ENCODE measurements at regions not wholly inside any gene's neighbourhood (a gene's known extent, or its start where the extent isn't known, plus 50 kb on each side); places are given as distances from the start of the nearest gene placed in this dataset.
A peak's percentile ranks its signal among the peaks of the same experiment; 100 is the strongest.

DNA sequence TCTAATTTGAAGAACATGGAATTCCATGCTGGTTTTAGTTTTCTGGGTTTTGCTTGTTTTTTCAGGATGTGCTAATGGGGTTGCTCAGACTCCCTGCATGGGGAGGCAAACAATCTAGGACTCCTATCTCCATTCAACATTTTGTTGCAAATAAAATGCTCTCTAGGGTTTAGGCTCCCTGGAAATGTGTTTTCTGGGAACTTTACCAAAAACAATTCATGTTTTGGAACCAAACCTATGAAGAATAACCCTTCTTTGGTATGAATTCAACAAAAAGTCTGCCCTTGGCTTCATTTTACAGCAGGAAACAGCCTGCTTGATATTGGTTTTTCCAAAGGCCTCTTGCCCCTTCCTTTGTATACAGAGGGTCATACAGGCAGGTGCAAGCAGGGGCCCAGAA is 217.7 kb downstream of the FOXA2 start:
- H3K4me1 Mint-ChIP-seq = peaks cover 7% of the 10 kb centered on the region
- ATAC-seq = no peak

DNA sequence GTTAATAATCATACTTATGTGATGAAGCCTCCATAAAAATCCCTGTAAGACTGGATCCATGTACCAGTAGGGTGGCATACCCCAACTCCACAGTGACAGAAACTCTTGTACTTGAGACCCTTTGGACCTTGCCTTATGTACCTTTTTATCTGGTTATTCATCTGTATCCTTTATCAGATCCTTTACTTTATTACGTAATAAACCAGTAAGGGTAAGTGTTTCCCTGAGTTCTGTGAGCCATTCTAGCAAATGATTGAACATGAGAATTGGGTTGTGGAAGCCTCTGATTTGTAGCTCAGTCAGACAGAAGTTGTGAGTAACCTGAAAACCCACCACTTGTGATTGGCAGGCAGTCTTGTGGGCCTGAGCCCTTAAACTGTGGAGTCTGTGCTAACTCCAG is 229.7 kb downstream of the FOXA2 start:
- DNase-seq = no peak

More for the DNA sequence above, 217.7 kb downstream of the FOXA2 start:
- no peak overlapping the region for H3K27ac Mint-ChIP-seq
- no peak for DNase-seq
- H3K9me3 Mint-ChIP-seq = peaks cover 0 to 5% of the 10 kb centered on the region in 2 donors
- no peaks in the 10 kb centered on the region for H3K27me3 Mint-ChIP-seq
- H3K4me3 Mint-ChIP-seq = no peak overlapping the region

DNA sequence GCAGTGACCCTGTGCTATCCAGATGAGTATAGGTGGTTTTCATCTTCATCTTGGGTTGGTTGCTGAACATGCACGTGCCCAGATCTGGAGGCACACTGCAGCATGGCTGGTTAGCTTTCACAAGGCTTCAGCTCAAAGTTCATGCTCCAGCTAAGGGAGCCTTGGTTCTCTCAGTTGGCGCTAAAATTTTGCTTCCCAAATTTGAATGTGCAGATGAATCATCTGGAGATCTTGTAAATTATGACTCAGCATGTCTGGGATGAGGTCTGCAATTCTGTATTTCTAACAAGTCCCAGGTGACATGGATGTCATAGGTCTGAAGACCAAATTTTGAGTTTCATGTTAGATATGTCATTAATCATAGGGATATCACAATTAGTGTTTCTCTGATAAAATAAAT is 230.8 kb downstream of the FOXA2 start:
- Mint-ChIP-seq H3K27me3 (peaks cover 19% of the 10 kb centered on the region), H3K9me3 (no peaks in the 10 kb centered on the region), H3K27ac (no peak overlapping the region), H3K4me1 (no peaks in the 10 kb centered on the region), H3K4me3 (no peak overlapping the region)
- DNase-seq = no peak
- ATAC-seq = no peak

More for the DNA sequence above, 229.7 kb downstream of the FOXA2 start:
- H3K27me3 Mint-ChIP-seq = peaks cover 10% of the 10 kb centered on the region
- no peak for ATAC-seq
- H3K4me1 Mint-ChIP-seq = no peaks in the 10 kb centered on the region
- H3K4me3 Mint-ChIP-seq = no peak overlapping the region
- H3K27ac Mint-ChIP-seq = no peak overlapping the region
- H3K9me3 Mint-ChIP-seq = no peaks in the 10 kb centered on the region

DNA sequence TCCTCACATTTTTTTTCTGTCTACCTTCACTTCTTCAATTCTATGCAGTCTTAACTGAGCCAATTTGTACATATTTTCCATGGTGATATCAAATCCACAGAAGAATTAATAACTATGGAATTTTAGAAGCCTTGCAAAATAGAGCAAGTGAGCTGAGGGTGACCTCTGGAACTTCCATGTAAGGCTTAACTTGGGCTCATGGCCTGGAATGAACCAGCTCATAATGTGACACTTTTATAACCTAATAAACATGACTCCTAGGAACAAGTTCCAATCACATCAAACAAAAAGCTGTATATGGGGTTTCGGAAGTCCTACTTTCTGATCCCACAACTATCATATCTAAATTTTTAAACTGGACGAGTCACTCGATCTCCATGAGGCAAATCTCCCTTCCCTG is 232.4 kb downstream of the FOXA2 start:
- H3K27me3 Mint-ChIP-seq = peaks cover 19% of the 10 kb centered on the region
- no peak overlapping the region for H3K27ac Mint-ChIP-seq
- H3K9me3 Mint-ChIP-seq = no peaks in the 10 kb centered on the region
- ATAC-seq (no peak), DNase-seq (no peak)
- H3K4me3 Mint-ChIP-seq = no peak overlapping the region
- no peaks in the 10 kb centered on the region for H3K4me1 Mint-ChIP-seq

DNA sequence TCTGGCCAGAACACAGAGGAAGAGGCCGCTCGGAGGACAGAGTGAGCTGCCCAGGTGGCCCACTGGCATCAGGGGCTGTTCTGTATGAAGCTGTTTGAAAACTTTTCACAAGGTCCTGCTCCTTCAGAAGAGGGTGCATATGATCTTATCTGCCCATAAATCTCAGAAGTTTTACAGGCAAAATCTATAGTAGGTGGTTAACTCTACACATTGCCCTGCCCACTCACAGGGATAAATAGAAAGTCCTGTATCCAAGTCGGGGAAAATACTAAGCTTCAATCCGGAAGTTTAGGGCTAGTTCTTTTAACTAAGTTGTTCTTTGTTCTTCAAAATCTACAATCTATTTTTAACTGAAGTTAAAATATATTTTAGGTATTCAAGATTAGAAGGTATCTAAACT is 233.7 kb downstream of the FOXA2 start:
- Mint-ChIP-seq H3K4me3 (no peak overlapping the region), H3K27me3 (peaks cover 19% of the 10 kb centered on the region), H3K4me1 (no peaks in the 10 kb centered on the region), H3K9me3 (no peaks in the 10 kb centered on the region), H3K27ac (no peak overlapping the region)
- ATAC-seq (no peak), DNase-seq (no peak)

DNA sequence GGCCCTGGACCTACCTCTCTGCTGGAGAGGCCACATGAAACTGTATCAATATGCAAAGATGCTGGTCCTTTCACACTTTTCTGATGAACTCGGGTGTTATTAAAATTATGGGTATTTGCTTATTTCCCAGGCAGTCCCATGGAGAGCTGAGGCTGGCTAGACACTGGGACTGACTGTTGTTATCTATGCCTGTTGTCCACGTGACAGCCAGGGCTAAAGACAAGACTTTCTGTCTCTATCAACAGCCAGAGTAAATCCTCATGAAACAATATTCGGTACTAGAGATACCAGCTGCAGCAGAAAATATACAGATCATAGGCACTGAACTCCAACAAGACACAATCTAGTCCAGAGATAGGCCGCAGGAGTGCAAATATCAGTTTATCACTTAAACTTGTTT is 236.4 kb downstream of the FOXA2 start:
- H3K4me1 Mint-ChIP-seq = no peaks in the 10 kb centered on the region
- ATAC-seq (no peak), DNase-seq (no peak)
- no peak overlapping the region for H3K4me3 Mint-ChIP-seq
- H3K27ac Mint-ChIP-seq = no peak overlapping the region
- H3K9me3 Mint-ChIP-seq = no peaks in the 10 kb centered on the region
- peaks cover 19% of the 10 kb centered on the region for H3K27me3 Mint-ChIP-seq

DNA sequence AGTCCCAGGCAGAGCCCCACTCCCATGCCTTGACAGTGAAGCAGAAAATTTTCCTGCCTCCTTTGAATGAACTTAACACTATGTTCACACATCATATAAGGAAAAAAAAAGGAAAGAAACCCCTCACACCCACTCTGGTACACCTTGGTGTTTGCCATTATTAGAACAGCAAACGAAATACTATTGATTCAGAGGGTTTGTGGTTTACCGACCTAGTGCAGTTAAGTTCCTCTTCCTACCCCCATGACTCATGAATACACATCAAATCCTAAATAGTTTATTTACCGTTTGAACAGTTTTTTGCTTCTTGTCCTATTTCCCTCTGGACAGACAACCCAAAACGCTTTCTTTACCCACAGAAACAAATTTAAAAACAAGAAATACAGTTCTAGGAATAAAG is 237.7 kb downstream of the FOXA2 start:
- peaks cover 11% of the 10 kb centered on the region for H3K27me3 Mint-ChIP-seq
- DNase-seq (no peak), ATAC-seq (no peak)
- H3K4me1 Mint-ChIP-seq = no peaks in the 10 kb centered on the region
- peak overlapping the region in 1 of 2 donors; percentile 41 for H3K27ac Mint-ChIP-seq
- no peaks in the 10 kb centered on the region for H3K9me3 Mint-ChIP-seq
- H3K4me3 Mint-ChIP-seq = no peak overlapping the region

DNA sequence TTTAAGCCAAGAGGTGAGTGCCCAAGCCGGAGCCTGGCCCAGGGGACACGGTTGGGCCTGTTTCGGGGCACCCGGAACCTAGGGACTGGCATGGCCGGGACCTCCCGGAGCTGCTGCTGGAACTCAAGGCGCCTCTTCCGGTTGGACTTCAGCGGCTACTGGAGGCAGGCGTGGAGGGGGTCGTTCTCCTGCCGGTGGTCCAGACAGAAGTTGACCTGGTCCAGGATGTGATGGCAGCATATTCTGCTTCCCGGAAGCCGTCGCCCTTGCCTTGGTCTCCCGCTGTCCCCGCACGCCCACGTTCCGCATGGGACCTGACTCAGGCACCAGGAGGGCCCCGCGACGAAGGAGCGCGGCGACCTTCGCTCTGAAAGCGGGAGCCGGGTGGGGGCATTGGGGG is 240.8 kb downstream of the FOXA2 start:
- no peak overlapping the region for H3K27ac Mint-ChIP-seq
- H3K4me1 Mint-ChIP-seq = no peaks in the 10 kb centered on the region
- no peak overlapping the region for H3K4me3 Mint-ChIP-seq
- no peaks in the 10 kb centered on the region for H3K9me3 Mint-ChIP-seq
- H3K27me3 Mint-ChIP-seq = peaks cover 13% of the 10 kb centered on the region
- DNase-seq (no peak), ATAC-seq (no peak)

DNA sequence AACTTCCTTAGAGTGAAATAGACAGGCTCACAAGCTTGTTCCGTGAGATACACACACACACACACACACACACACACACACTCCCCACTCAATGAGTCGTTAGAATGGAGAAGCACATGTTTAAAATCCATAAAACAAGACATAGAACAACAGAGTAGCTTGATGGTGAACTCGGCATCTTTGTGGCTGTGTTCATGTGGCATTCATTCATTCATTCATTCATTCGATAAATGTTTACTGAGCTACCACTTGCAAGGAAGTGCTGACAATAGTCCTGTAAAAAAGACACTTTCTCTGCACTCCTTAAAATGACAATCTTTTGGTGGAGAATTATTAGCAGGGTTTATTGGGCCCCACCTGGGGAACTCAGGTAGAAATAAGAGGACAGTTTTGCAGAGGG is 242.0 kb downstream of the FOXA2 start:
- H3K4me1 Mint-ChIP-seq = no peaks in the 10 kb centered on the region
- no peak overlapping the region for H3K4me3 Mint-ChIP-seq
- no peaks in the 10 kb centered on the region for H3K9me3 Mint-ChIP-seq
- peaks cover 22% of the 10 kb centered on the region for H3K27me3 Mint-ChIP-seq
- DNase-seq = no peak
- H3K27ac Mint-ChIP-seq = no peak overlapping the region
- ATAC-seq = no peak

DNA sequence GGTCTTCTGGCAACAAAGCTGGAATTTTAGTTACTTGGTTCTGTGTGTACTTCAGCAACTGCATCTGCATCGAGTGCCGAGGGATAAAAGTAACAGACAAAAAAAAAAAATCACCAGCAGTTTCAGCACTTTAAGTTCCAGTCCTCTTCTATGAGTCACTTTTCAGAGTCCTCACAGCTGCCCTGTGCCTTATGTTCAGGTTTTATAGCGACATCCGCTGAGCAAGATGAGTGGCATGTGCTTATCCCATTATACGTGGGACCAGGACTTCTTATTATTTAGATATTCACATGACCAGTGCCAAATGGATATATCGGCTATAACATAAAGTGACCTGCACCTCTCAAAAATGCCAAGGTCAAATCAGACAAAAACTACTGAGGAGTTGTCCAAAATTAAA is 242.9 kb downstream of the FOXA2 start:
- Mint-ChIP-seq H3K4me1 (no peaks in the 10 kb centered on the region), H3K9me3 (no peaks in the 10 kb centered on the region), H3K4me3 (no peak overlapping the region), H3K27me3 (peaks cover 28% of the 10 kb centered on the region), H3K27ac (no peak overlapping the region)
- ATAC-seq (no peak), DNase-seq (no peak)

DNA sequence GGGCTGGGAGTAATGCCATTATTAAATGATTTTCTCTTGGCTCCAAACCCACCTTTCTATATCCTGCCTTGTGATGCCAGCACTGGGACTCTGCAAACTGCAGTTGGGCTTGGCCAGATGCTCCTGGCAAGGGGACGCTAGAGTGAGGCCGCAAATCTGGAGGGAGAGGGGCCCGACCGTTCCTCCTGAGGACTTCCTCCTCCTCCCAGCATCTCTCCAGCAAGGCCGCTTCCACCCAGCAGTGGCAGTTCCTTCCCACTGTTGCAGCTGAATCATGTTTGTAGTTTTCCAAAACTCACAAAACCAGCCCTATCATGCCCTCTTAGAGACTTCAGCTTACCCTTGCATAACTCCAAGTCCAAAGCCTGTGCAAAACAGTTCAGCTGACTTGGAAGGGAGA is 244.4 kb downstream of the FOXA2 start:
- no peaks in the 10 kb centered on the region for H3K4me1 Mint-ChIP-seq
- ATAC-seq = no peak
- H3K27me3 Mint-ChIP-seq = peaks cover 28% of the 10 kb centered on the region
- H3K9me3 Mint-ChIP-seq = no peaks in the 10 kb centered on the region
- H3K27ac Mint-ChIP-seq = no peak overlapping the region
- no peak overlapping the region for H3K4me3 Mint-ChIP-seq
- no peak for DNase-seq

DNA sequence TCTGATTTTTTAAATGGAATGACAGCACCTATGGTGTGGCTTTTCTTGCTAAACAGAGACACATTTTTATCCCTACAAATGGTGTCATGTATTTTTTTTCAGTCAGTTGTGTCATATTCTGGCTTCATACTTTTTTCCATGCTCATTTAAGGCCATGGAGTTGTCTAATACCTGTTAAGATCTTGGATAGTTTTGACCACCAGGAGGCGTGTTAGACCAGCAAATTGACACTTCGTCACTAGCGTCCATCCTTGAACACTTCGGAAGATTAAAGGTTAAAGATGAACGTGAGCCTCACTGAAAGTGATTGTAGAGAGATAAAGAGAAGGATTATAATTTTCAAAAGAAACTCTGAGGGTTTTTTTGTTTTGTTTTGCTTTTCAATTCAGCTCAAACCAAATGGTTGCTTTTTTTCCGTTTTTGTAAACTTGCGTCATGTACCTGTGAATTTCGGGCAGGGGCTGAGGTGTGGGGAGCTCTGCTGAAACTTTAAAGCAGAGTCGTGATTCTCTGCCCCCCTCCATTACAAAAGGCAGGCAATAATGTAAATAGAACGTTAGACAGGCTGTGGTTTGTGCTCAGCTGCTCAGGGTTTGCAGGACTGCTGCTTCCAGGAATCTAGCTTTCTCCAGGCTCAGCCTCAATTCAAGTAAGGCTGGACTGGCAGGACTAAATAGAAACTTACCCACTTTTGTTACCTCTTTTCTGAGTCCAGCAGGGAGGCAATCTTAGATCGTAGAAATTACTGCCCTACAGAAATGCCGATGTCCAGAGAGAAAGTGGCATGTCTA is 245.1 kb downstream of the FOXA2 start:
- peaks cover 28% of the 10 kb centered on the region for H3K27me3 Mint-ChIP-seq
- no peak overlapping the region for H3K4me3 Mint-ChIP-seq
- no peaks in the 10 kb centered on the region for H3K4me1 Mint-ChIP-seq
- peak overlapping the region in 1 of 2 donors; percentile 48 for H3K27ac Mint-ChIP-seq
- peak; percentile 69 for ATAC-seq
- H3K9me3 Mint-ChIP-seq = no peaks in the 10 kb centered on the region
- DNase-seq = peak; percentile 28 to 31

DNA sequence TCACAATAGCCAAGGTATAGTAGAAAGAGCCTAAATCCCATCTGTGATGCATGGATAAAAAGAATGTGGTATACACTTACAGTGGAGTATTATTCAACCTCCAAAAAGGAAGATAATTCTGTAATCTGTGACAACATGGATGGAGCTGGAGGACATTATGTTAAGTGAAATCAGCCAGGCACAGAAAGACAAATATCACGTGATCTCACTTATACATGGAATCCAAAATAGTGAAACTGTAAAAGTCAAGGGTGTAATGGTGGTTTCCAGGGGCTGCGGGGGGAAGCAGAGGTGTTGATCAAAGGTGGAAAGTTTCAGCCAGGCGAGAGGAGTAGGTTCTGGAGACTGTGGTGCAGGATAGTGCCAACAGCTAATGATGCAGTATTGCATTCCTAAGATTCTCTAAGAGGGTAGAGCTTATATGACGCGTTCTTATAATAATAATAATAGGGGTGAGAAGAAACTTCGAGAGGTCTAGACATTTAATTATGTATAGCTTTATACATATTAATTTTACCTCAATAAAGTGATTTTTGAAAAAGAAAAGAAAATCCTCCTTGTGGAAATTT is 246.1 kb downstream of the FOXA2 start:
- H3K27ac Mint-ChIP-seq = no peak overlapping the region
- H3K4me1 Mint-ChIP-seq = no peaks in the 10 kb centered on the region
- DNase-seq (no peak), ATAC-seq (no peak)
- no peaks in the 10 kb centered on the region for H3K9me3 Mint-ChIP-seq
- no peak overlapping the region for H3K4me3 Mint-ChIP-seq
- peaks cover 28% of the 10 kb centered on the region for H3K27me3 Mint-ChIP-seq

DNA sequence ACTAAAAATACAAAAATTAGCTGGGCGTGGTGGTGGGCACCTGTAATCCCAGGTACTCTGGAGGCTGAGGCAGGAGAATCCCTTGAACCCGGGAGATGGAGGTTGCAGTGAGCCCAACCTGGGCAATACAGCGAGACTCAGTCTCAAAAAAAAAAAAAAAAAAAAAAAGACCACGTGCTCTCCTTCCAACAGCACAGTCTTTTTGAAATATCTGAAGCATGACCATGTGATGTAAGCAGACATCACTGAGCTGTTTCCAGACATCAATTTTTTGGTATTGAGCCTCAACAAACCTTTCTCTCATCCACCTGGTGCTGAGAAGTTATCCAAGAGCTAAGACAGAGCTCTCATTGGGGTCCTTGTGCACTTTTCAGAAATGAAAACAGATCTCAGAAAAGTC is 249.2 kb downstream of the FOXA2 start:
- DNase-seq (no peak), ATAC-seq (no peak)
- Mint-ChIP-seq H3K27ac (no peak overlapping the region), H3K27me3 (peaks cover 50% of the 10 kb centered on the region), H3K4me3 (no peak overlapping the region), H3K4me1 (no peaks in the 10 kb centered on the region), H3K9me3 (no peaks in the 10 kb centered on the region)

DNA sequence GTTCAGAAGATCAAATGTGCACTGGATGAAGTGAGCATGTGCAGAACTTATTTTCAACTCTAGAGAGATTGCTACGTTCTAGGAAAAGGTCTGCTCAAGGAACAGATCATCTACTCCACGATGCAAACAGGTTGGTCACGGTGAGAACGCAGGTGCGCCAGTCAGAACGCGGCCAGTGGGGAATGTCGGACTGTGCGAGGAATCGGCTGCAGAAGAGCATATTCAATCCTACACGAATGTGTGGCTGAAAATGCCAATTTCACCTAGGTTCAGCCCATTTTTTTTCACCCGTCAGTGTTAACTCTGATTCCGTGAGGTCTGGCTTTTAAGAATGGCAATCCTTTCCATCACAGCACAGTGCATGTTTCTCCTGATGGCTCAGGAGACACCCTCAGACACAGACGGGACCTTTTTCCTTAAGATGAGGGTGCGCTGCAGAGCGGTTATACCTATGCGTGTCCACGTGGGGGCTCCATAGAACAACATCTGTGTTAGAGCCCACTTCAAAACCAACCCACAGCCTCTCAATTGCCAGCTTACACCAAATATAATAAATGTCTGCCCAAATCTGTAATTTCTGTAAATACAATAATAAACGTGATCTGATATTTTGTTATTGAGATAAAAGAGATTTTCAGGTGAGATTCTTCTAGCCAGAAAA is 250.4 kb downstream of the FOXA2 start:
- Mint-ChIP-seq H3K4me3 (no peak overlapping the region), H3K27me3 (peaks cover 38% of the 10 kb centered on the region), H3K4me1 (no peaks in the 10 kb centered on the region), H3K27ac (no peak overlapping the region), H3K9me3 (peaks cover 0 to under 1% of the 10 kb centered on the region in 2 donors)
- ATAC-seq (peak; percentile 67), DNase-seq (peak; percentile 22 to 33)

DNA sequence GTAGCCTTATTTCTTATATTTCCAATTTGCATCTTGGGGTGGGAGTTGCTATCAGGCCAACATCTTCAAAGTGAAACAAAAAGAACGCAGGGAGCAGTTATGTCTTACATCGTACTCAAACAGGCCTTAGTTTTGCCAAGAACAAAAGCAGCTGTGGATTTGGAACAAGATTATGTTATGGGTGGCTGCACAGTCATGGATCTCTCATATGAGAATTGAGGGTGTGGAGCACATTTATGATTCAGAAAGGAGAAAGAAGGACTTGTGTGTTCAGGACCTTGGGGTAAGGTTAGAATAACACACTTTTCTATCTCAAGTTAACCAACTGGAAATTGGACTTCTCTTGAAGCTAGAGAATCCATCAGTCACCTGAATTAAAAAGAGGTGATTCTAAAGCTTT is 259.9 kb downstream of the FOXA2 start:
- Mint-ChIP-seq H3K4me3 (no peak overlapping the region), H3K4me1 (no peaks in the 10 kb centered on the region), H3K9me3 (peaks cover 0 to 6% of the 10 kb centered on the region in 2 donors), H3K27me3 (no peaks in the 10 kb centered on the region), H3K27ac (no peak overlapping the region)
- ATAC-seq (no peak), DNase-seq (no peak)
